Endometrium (tissue), 2 donors: ENCODE measurements at regions not wholly inside any gene's neighbourhood (a gene's known extent, or its start where the extent isn't known, plus 50 kb on each side); places are given as distances from the start of the nearest gene placed in this dataset.
"Not testable (repeated sequence)": the region's sequence is repeated elsewhere in the genome, so short reads cannot be mapped to it uniquely, and the experiment has no call there.

Experiments
- FAIRE-seq: peaks from 2 replicates; lab custom pipeline; 2012; peaks lifted over from hg19 to GRCh38; lab: Jason Lieb, UNC
- donor health status: control.
- donor health status: control.

- peak; percentile 39 for FAIRE-seq
Measured at GRCh38 chr5:103706939-103707682, 144.5 kb upstream of the NUDT12 start.

- no peak for FAIRE-seq
Measured at GRCh38 chr5:103703617-103704016, 141.0 kb upstream of the NUDT12 start.

GRCh38 chr5:103693517-103693916 lies 130.9 kb upstream of the NUDT12 start:
- no peak for FAIRE-seq

- no peak for FAIRE-seq
Measured at GRCh38 chr5:103690676-103691075, 128.1 kb upstream of the NUDT12 start.

GRCh38 chr5:103679873-103680272 lies 117.3 kb upstream of the NUDT12 start:
- FAIRE-seq: no peak

- FAIRE-seq: not testable (repeated sequence)
Measured at GRCh38 chr5:103676198-103676597, 113.6 kb upstream of the NUDT12 start.

- no peak for FAIRE-seq
Measured at GRCh38 chr5:103674739-103675138, 112.2 kb upstream of the NUDT12 start.

GRCh38 chr5:103674251-103674650 lies 111.7 kb upstream of the NUDT12 start:
- FAIRE-seq: no peak

- no peak for FAIRE-seq
Measured at GRCh38 chr5:103669615-103670014, 107.0 kb upstream of the NUDT12 start.

- no peak for FAIRE-seq
Measured at GRCh38 chr5:103668281-103668680, 105.7 kb upstream of the NUDT12 start.

- FAIRE-seq: no peak
Measured at GRCh38 chr5:103667068-103667467, 104.5 kb upstream of the NUDT12 start.

- no peak for FAIRE-seq
Measured at GRCh38 chr5:103657301-103657700, 94.7 kb upstream of the NUDT12 start.

- no peak for FAIRE-seq
Measured at GRCh38 chr5:103648086-103648485, 85.5 kb upstream of the NUDT12 start.

- FAIRE-seq: no peak
Measured at GRCh38 chr5:103646698-103647614, 84.4 kb upstream of the NUDT12 start.

- FAIRE-seq: no peak
Measured at GRCh38 chr5:103645816-103646215, 83.2 kb upstream of the NUDT12 start.

- FAIRE-seq: peak; percentile 62
Measured at GRCh38 chr5:103638979-103639378, 76.4 kb upstream of the NUDT12 start.

GRCh38 chr5:103624675-103625074 lies 62.1 kb upstream of the NUDT12 start:
- FAIRE-seq: no peak

GRCh38 chr5:103624035-103624480 lies 61.5 kb upstream of the NUDT12 start:
- FAIRE-seq: peak; percentile 72

- no peak for FAIRE-seq
Measured at GRCh38 chr5:103623425-103623824, 60.8 kb upstream of the NUDT12 start.

- no peak for FAIRE-seq
Measured at GRCh38 chr5:103621548-103621930, 59.0 kb upstream of the NUDT12 start.

- no peak for FAIRE-seq
Measured at GRCh38 chr5:103620851-103621547, 58.4 kb upstream of the NUDT12 start.

GRCh38 chr5:103617913-103618312 lies 55.3 kb upstream of the NUDT12 start:
- FAIRE-seq: peak; percentile 80

GRCh38 chr5:103617090-103617489 lies 54.5 kb upstream of the NUDT12 start:
- no peak for FAIRE-seq
